Heart right ventricle (tissue), 16 donors: ENCODE measurements at regions not wholly inside any gene's neighbourhood (a gene's known extent, or its start where the extent isn't known, plus 50 kb on each side); places are given as distances from the start of the nearest gene placed in this dataset.

Experiments used
- ATAC-seq, 8 donors: fragments of 200-7000 bp; cut with Tn5 transposase; one replicate each; pipeline ENCODE4 v1.9.1; 2020; ENCODE audit warnings: mild to moderate bottlenecking in 8 of 8, moderate library complexity in 8 of 8, moderate number of reproducible peaks in 1 of 8
- DNase-seq, 2 donors: peaks; one replicate each; pipeline ENCODE4 v3.0.0-alpha.2; 2020
- H3K27ac ChIP-seq, 10 donors: fragments of 200-600 bp; sonication (generic) in 2 of 10; one replicate each; pipeline versions ENCODE4 v1.5.0 to v1.8.0; 2020 to 2022; ENCODE audit warnings: mild to moderate bottlenecking in 3 of 10
- H3K27me3 ChIP-seq, 7 donors: fragments of 200-600 bp; one replicate each; pipeline ENCODE4 v1.8.0; 2021 to 2022; ENCODE audit warnings: mild to moderate bottlenecking in 2 of 7
- H3K36me3 ChIP-seq, 9 donors: fragments of 200-600 bp; sonication (generic) in 1 of 9; one replicate each; pipeline versions ENCODE4 v1.5.0 to v1.8.0; 2020 to 2022; ENCODE audit warnings: mild to moderate bottlenecking in 2 of 9
- H3K4me1 ChIP-seq, 9 donors: fragments of 200-600 bp; sonication (generic) in 1 of 9; one replicate each; pipeline versions ENCODE4 v1.5.0 to v1.8.0; 2020 to 2022; ENCODE audit warnings: mild to moderate bottlenecking in 4 of 9
- H3K4me3 ChIP-seq, 10 donors: fragments of 200-600 bp; sonication (generic) in 2 of 10; one replicate each; pipeline versions ENCODE4 v1.5.0 to v1.8.0; 2020 to 2022; ENCODE audit warnings: mild to moderate bottlenecking in 7 of 10, moderate library complexity in 2 of 10
- H3K9me3 ChIP-seq, 11 donors: fragments of 200-600 bp in 10 of 11; sonication (generic) in 2 of 11; one replicate each; pipeline versions ENCODE4 v1.5.0 to v1.8.0; 2013 to 2022; ENCODE audit warnings: mild to moderate bottlenecking in 2 of 11, control low read depth in 1 of 11, moderate library complexity in 1 of 11
- WGBS, 2 donors: extraction: QIAGEN DNeasy Blood & Tissue Kit; methylation state at CpG; one replicate each; pipeline ENCODE4 v1.1.7; 2013; ENCODE audit warnings: inconsistent platforms in 1 of 2; 5-methylcytosine and 5-hydroxymethylcytosine counted together
- intact Hi-C, 10 donors: fragments of 100-400 bp; cut with DNase I; formaldehyde crosslinking; loops; one replicate each; pipeline versions ENCODE4 v1.11.1 to v1.14.2; 2022
- TF ChIP-seq, protein P1 (sequence below), 9 donors: fragments of 200-600 bp; sonication (generic) in 2 of 9; IDR thresholded peaks; one replicate each; pipeline versions ENCODE4 v1.5.0 to v1.8.0; 2021 to 2022; ENCODE audit warnings: antibody characterized with exemption in 9 of 9, mild to moderate bottlenecking in 5 of 9, moderate library complexity in 1 of 9
- donor health status: Arrhythmogenic right ventricular cardiomyopathy.
- donor health status: ischemic (EF 13 %, LVEDD 7.1; RV severe dilation, severe dysfunction).
- donor health status: healthy with polysubstance abuse.
- donor health status: DM: no; HTN: yes; CAD: no.
- donor health status: DM: no; HTN: no; CAD: no.
- donor health status: ischemic (EF 25% LVEDD 6.9; RV normal size, moderate dysfunction).
- donor health status: ischemic (EF 25% LVEDD 5.7; RV mildly dilated, moderate dysfunction).
- donor health status: healthy.
- donor health status: DM: yes; HTN: yes; CAD: no.
- donor health status: Ischemic cardiomyopathy.
- donor health status: ischemic (EF 35%, LVEDD 5.7; RV mildly dilated, moderate dysfunction).
- donor health status: nonischemic (EF 11% LVEDD 7.7; RV severe dilation, severe dysfunction).
- donor health status: DM: yes; HTN: yes; CAD: no.
- donor health status: PGD.
- donor health status: ischemic (EF 29% LVEDD 5.4; RV normal size, mild dysfunction).
- donor health status: nonischemic (EF 23%, LVEDD 6.1; RV moderate dilation, normal function).

DNA sequence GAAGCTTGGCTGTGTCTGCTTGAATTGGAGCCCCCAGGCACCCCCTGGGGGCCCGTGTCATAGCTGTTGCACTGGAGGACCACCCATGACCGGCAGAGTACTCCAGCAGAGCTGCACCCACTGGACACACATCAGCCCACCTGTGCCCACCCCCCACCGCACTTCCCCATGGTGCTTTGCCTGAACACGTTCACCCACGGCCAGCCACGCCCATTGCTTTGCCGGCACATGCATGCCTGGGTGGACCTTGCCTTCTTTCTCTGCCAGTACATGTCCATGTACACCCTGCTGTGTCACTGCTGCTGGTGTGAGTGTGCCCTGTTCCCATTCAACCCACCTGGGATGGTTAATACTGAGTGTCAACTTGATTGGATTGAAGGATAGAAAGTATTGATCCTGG, 88.7 kb downstream of the SAMD9 start:
- Histone ChIP-seq H3K27me3 (no peaks in the 10 kb centered on the region), H3K4me1 (no peaks in the 10 kb centered on the region), H3K27ac (no peak overlapping the region), H3K36me3 (no peaks in the 10 kb centered on the region), H3K9me3 (peaks cover 0 to 28% (median 8%) of the 10 kb centered on the region in 11 donors), H3K4me3 (no peak overlapping the region)
- no peak for DNase-seq
- TF ChIP-seq, protein P1, sequence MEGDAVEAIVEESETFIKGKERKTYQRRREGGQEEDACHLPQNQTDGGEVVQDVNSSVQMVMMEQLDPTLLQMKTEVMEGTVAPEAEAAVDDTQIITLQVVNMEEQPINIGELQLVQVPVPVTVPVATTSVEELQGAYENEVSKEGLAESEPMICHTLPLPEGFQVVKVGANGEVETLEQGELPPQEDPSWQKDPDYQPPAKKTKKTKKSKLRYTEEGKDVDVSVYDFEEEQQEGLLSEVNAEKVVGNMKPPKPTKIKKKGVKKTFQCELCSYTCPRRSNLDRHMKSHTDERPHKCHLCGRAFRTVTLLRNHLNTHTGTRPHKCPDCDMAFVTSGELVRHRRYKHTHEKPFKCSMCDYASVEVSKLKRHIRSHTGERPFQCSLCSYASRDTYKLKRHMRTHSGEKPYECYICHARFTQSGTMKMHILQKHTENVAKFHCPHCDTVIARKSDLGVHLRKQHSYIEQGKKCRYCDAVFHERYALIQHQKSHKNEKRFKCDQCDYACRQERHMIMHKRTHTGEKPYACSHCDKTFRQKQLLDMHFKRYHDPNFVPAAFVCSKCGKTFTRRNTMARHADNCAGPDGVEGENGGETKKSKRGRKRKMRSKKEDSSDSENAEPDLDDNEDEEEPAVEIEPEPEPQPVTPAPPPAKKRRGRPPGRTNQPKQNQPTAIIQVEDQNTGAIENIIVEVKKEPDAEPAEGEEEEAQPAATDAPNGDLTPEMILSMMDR (IDR thresholded peaks at IDR 0.05) = no peak
- ATAC-seq = no peak
- WGBS, 2 donors = 82 to 88% methylated on average over 7 of the region's 7 CpGs
- intact Hi-C loops = no loop called here

DNA sequence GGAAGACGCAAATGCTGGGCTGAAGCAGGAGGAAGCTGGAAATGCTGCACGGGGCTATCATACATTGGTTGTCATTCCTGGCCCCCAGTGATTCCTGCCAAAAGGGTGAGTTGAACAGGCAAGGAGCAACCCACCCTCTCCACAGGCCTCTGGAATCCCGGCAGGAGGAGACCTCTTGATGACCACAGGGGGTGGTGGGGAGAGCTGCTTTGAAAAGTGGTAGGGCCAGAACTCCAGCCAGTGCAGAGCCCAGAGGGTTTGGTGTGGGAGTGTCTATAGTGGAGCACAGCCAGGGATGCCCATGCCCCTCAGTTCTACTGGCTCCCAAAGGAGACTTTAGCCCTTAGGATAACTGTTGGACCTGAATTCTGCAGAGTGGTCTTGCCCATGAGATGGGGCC, 89.2 kb downstream of the SAMD9 start:
- no peak overlapping the region for H3K27ac ChIP-seq
- intact Hi-C loops = no loop called here
- WGBS, 2 donors = 79 to 84% methylated on average over 3 of the region's 3 CpGs
- TF ChIP-seq, protein P1 (IDR thresholded peaks at IDR 0.05) = no peak
- ATAC-seq (no peak), DNase-seq (no peak)
- no peaks in the 10 kb centered on the region for H3K27me3 ChIP-seq
- no peaks in the 10 kb centered on the region for H3K36me3 ChIP-seq
- no peak overlapping the region for H3K4me3 ChIP-seq
- no peaks in the 10 kb centered on the region for H3K4me1 ChIP-seq
- H3K9me3 ChIP-seq = peaks cover 0 to 28% (median 8%) of the 10 kb centered on the region in 11 donors

DNA sequence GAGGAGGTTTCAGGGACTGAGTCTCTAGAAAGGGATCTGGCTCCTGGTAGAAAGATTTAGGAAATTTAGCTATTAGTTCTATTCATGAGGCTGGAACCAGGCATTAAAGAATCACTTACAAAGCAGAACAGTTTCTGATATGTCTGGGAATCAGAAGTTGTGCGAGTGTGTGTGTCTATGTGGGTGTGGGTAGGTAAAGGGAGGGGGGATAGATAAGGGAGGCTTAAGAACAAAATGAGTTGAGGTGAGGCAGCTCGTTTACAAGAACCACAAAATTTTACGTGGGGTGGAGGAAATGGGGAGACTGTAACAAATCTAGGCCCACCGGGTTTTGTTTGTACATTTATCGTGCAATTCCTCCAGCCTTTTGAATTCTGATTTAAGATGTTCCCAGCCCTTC, 90.7 kb downstream of the SAMD9 start:
- no peak overlapping the region for H3K27ac ChIP-seq
- H3K36me3 ChIP-seq = no peaks in the 10 kb centered on the region
- no peak overlapping the region for H3K4me3 ChIP-seq
- H3K27me3 ChIP-seq = no peaks in the 10 kb centered on the region
- peaks cover 0 to 19% (median 6%) of the 10 kb centered on the region in 11 donors for H3K9me3 ChIP-seq
- H3K4me1 ChIP-seq = no peaks in the 10 kb centered on the region
- 81 to 82% methylated on average over 5 of the region's 5 CpGs for WGBS, 2 donors
- TF ChIP-seq, protein P1 (IDR thresholded peaks at IDR 0.05) = no peak
- DNase-seq (no peak), ATAC-seq (no peak)
- intact Hi-C loops = no loop called here

DNA sequence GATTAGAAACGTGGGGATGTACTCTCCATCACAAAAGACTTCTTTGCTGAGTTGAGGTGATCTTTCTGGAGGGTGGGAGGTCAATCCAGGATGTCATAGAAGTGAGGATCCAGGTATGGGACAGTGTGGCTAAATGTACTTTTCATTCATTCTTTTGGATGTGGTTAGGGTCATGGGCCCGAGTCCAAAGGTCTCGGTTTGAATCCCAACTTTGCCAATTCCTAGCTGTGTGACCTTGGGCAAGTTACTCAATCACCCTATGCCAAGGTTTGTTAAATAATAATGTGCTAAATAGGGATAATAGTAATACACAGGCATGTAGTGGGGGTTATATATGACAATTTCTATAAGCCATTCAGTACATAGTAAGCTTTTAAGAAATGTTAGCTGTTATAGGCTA, 91.4 kb downstream of the SAMD9 start:
- 69 to 72% methylated on average over 3 of the region's 3 CpGs for WGBS, 2 donors
- ATAC-seq = no peak

More for the DNA sequence above, 91.4 kb downstream of the SAMD9 start:
- Histone ChIP-seq H3K36me3 (no peaks in the 10 kb centered on the region), H3K27me3 (no peaks in the 10 kb centered on the region), H3K4me1 (no peaks in the 10 kb centered on the region), H3K4me3 (no peak overlapping the region), H3K9me3 (peaks cover 0 to 13% (median 0%) of the 10 kb centered on the region in 11 donors), H3K27ac (no peak overlapping the region)
- TF ChIP-seq, protein P1 (IDR thresholded peaks at IDR 0.05) = no peak
- no peak for DNase-seq
- intact Hi-C loops = no loop called here
